ENCODE measurements at regions not wholly inside any gene's neighbourhood (a gene's known extent, or its start where the extent isn't known, plus 50 kb on each side); places are given as distances from the start of the nearest gene placed in this dataset.
A peak's percentile ranks its signal among the peaks of the same experiment; 100 is the strongest.

DNA sequence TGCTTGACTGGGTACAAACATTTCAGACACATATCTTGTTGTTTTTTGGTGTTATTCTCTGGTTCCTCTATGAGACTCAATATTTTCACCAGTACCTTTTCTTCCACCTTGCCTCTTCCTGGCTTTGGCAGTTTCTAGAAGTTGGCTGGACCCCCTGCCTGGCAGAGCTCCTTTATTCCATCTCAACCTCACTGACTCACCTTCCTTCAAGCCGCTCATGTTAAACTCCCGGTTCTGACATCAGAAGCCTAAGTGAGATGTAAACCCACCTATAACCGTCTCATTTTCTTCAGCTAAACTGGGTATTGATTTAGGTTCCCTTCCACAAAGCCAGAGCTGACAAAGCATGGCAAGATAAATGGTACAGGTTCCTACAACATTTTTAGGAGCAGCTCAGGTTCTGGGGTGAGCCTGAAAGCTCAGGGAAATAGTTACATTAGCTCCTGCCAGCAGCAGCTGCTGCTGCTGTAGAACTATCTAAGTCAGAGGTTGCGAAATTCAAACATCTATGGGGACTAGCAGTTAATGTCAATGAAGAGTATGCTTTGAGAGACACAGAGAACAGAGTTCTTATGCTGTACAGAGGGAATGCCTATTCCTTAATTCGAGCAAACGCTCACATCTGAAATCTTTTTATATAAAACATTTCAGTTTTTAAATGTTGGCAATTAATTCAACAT is 197.1 kb upstream of the NR3C1 start:
- no peaks in the 10 kb centered on the region for H3K36me3 ChIP-seq (ENCODE audit: control insufficient read depth, insufficient read depth, low read length)
- ChIA-PET POLR2A (interaction anchor here (1.8 kb wide), 1 partner anchor 9 kb away, joined by 4 read pairs; no protein-coding TSS in a partner anchor), CTCF (ENCODE audit: low intra/inter-chr PET ratio) (no interaction called here)
- TF ChIP-seq CEBPG (CRISPR knock-in tag; IDR thresholded peaks at IDR 0.05) (no peak), CEBPG (tag; conservative IDR thresholded peaks at IDR 0.05 in 1 of 2, IDR thresholded peaks at IDR 0.05 in 1 of 2) (peak; percentile 47 to 49; a peak in 2 of 4 replicates), CEBPB (tag; IDR thresholded peaks at IDR 0.05) (peak; percentile 55), ZNF583 (CRISPR knock-in tag; IDR thresholded peaks at IDR 0.05) (no peak)
- H3K27ac ChIP-seq (ENCODE audit: extremely low read depth, low read depth, low read length), result no peak overlapping the region
- no peaks in the 10 kb centered on the region for H3K9me3 ChIP-seq (replicated peaks; ENCODE audit: control insufficient read depth, insufficient read depth, low read depth, low read length)
- H4K20me1 ChIP-seq (replicated peaks; ENCODE audit: control insufficient read depth, insufficient read depth, low read length), result no peaks in the 10 kb centered on the region
- H3K4me1 ChIP-seq (replicated peaks in 1 of 2; ENCODE audit: control insufficient read depth in 2 of 2, insufficient read depth in 2 of 2, low read length in 2 of 2), result no peaks in the 10 kb centered on the region; a peak in 1 of 5 replicates
- intact Hi-C loops (cut with micrococcal nuclease) (no loop called here), in situ Hi-C loops (cut with MboI) (no loop called here)
- H2AFZ ChIP-seq (ENCODE audit: low read depth, low read length), result no peak overlapping the region
- no peak overlapping the region for H3K4me3 ChIP-seq
- 23% methylated on average over 6 of the region's 6 CpGs for WGBS (ENCODE audit: insufficient coverage, low coverage, missing lambda C conversion rate)
- H3K9ac ChIP-seq (ENCODE audit: insufficient read depth in 1 of 2, low read depth in 2 of 2, low read length in 2 of 2), result no peak overlapping the region
- H3K9me1 ChIP-seq (ENCODE audit: control insufficient read depth, insufficient read depth, low read length), result no peaks in the 10 kb centered on the region
- H3K27me3 ChIP-seq (ENCODE audit: control insufficient read depth in 2 of 2, insufficient read depth in 2 of 2, low read length in 2 of 2), result no peaks in the 10 kb centered on the region
- FAIRE-seq (no peak), DNase-seq (ENCODE audit: extremely low read depth in 1 of 4, low spot score in 3 of 4) (no peak), ATAC-seq (no peak)
- no peak overlapping the region for H3K4me2 ChIP-seq (ENCODE audit: insufficient read depth, low read length)
- no TSS peak for BruUV-seq (replicated peaks)
- no peaks in the 10 kb centered on the region for H3K79me2 ChIP-seq (ENCODE audit: control insufficient read depth, insufficient read depth, low read length)

DNA sequence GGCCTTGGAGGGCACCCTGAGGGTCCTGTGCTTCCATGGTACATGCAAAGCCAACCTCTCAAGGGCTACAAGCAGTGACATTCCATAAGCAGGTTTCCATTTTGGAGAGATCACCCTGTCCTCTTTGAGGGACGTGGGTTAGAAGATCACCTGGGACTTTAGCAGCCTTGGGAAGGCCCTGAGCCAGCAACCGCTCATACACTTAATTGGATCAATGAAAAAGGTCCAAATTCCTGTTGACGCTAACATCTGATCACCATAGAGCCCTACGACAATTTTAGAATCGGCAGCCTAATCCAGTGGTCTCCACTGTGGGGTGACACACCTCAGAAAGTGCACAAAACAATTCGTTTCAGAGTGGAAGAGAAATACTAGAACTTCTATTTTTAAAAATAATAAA is 196.0 kb upstream of the NR3C1 start:
- Histone ChIP-seq H3K9me1 (ENCODE audit: control insufficient read depth, insufficient read depth, low read length) (no peaks in the 10 kb centered on the region), H3K79me2 (ENCODE audit: control insufficient read depth, insufficient read depth, low read length) (no peaks in the 10 kb centered on the region), H4K20me1 (replicated peaks; ENCODE audit: control insufficient read depth, insufficient read depth, low read length) (no peaks in the 10 kb centered on the region), H3K9me3 (replicated peaks; ENCODE audit: control insufficient read depth, insufficient read depth, low read depth, low read length) (no peaks in the 10 kb centered on the region), H3K36me3 (ENCODE audit: control insufficient read depth, insufficient read depth, low read length) (no peaks in the 10 kb centered on the region), H3K27me3 (ENCODE audit: control insufficient read depth in 2 of 2, insufficient read depth in 2 of 2, low read length in 2 of 2) (no peaks in the 10 kb centered on the region), H3K27ac (ENCODE audit: extremely low read depth, low read depth, low read length) (no peak overlapping the region), H3K9ac (ENCODE audit: insufficient read depth in 1 of 2, low read depth in 2 of 2, low read length in 2 of 2) (no peak overlapping the region), H2AFZ (ENCODE audit: low read depth, low read length) (no peak overlapping the region), H3K4me3 (no peak overlapping the region), H3K4me2 (ENCODE audit: insufficient read depth, low read length) (no peak overlapping the region), H3K4me1 (replicated peaks in 1 of 2; ENCODE audit: control insufficient read depth in 2 of 2, insufficient read depth in 2 of 2, low read length in 2 of 2) (no peaks in the 10 kb centered on the region; a peak in 1 of 5 replicates)
- CTCF ChIA-PET (ENCODE audit: low intra/inter-chr PET ratio), result no interaction called here
- in situ Hi-C loops (cut with MboI) (no loop called here), intact Hi-C loops (cut with micrococcal nuclease) (no loop called here)
- no peak for TF ChIP-seq ZFP36 (IDR thresholded peaks at IDR 0.05; ENCODE audit: low read depth, low read length, partially characterized antibody)
- TF ChIP-seq ZC3H4 (CRISPR knock-in tag; IDR thresholded peaks at IDR 0.05; ENCODE audit: borderline replicate concordance), result no peak
- no peak for TF ChIP-seq EP300 (IDR thresholded peaks at IDR 0.05; ENCODE audit: low read length)
- TF ChIP-seq, protein P1, sequence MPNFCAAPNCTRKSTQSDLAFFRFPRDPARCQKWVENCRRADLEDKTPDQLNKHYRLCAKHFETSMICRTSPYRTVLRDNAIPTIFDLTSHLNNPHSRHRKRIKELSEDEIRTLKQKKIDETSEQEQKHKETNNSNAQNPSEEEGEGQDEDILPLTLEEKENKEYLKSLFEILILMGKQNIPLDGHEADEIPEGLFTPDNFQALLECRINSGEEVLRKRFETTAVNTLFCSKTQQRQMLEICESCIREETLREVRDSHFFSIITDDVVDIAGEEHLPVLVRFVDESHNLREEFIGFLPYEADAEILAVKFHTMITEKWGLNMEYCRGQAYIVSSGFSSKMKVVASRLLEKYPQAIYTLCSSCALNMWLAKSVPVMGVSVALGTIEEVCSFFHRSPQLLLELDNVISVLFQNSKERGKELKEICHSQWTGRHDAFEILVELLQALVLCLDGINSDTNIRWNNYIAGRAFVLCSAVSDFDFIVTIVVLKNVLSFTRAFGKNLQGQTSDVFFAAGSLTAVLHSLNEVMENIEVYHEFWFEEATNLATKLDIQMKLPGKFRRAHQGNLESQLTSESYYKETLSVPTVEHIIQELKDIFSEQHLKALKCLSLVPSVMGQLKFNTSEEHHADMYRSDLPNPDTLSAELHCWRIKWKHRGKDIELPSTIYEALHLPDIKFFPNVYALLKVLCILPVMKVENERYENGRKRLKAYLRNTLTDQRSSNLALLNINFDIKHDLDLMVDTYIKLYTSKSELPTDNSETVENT (CRISPR knock-in tag; IDR thresholded peaks at IDR 0.05), result no peak
- TF ChIP-seq NEUROD1 (IDR thresholded peaks at IDR 0.05; ENCODE audit: borderline replicate concordance, low read depth, low read length, partially characterized antibody), result no peak
- POLR2A ChIA-PET, result no interaction called here
- DNase-seq (ENCODE audit: extremely low read depth in 1 of 4, low spot score in 3 of 4) (no peak), ATAC-seq (no peak), FAIRE-seq (no peak)
- BruUV-seq (replicated peaks), result no TSS peak
- WGBS (ENCODE audit: insufficient coverage, low coverage, missing lambda C conversion rate), result 26% methylated on average over 6 of the region's 6 CpGs

All from K562 (cell line).